Activated CD8-positive, alpha-beta memory T cell treated with anti-CD3 and anti-CD28 coated beads, Interleukin-2, amount 50 U/mL, for 24 hours (primary cell): ENCODE measurements at regions not wholly inside any gene's neighbourhood (a gene's known extent, or its start where the extent isn't known, plus 50 kb on each side); places are given as distances from the start of the nearest gene placed in this dataset.
"Not testable (repeated sequence)": the region's sequence is repeated elsewhere in the genome, so short reads cannot be mapped to it uniquely, and the experiment has no call there.

Experiments used
- DNase-seq: peaks from one replicate; pipeline ENCODE4 v3.0.0-alpha.2; 2020; ENCODE audit errors: extremely low read depth

GRCh38 chr5:124514956-124515355 is 231.5 kb downstream of the ZNF608 start:
- DNase-seq = no peak

- no peak for DNase-seq
These were observed 233.3 kb downstream of the ZNF608 start for GRCh38 chr5:124512952-124513632.

- no peak for DNase-seq
These were observed 234.2 kb downstream of the ZNF608 start for GRCh38 chr5:124512236-124512635.

- DNase-seq = no peak
These were observed 234.6 kb downstream of the ZNF608 start for GRCh38 chr5:124511791-124512190.

GRCh38 chr5:124507688-124508087 is 238.8 kb downstream of the ZNF608 start:
- no peak for DNase-seq

GRCh38 chr5:124504081-124504916 is 242.1 kb downstream of the ZNF608 start:
- DNase-seq = no peak

- DNase-seq = no peak
These were observed 243.9 kb downstream of the ZNF608 start for GRCh38 chr5:124502551-124502950.

GRCh38 chr5:124499818-124500217 is 246.6 kb downstream of the ZNF608 start:
- not testable (repeated sequence) for DNase-seq

GRCh38 chr5:124496968-124497367 is 249.5 kb downstream of the ZNF608 start:
- not testable (repeated sequence) for DNase-seq

GRCh38 chr5:124494540-124495116 is 251.8 kb downstream of the ZNF608 start:
- DNase-seq = no peak

- DNase-seq = no peak
These were observed 253.8 kb downstream of the ZNF608 start for GRCh38 chr5:124492444-124493224.

- not testable (repeated sequence) for DNase-seq
These were observed 256.1 kb downstream of the ZNF608 start for GRCh38 chr5:124490315-124490714.

- DNase-seq = no peak
These were observed 265.0 kb downstream of the ZNF608 start for GRCh38 chr5:124481419-124481818.

- no peak for DNase-seq
These were observed 265.5 kb downstream of the ZNF608 start for GRCh38 chr5:124480964-124481363.

- no peak for DNase-seq
These were observed 266.4 kb downstream of the ZNF608 start for GRCh38 chr5:124480022-124480421.

- no peak for DNase-seq
These were observed 268.2 kb downstream of the ZNF608 start for GRCh38 chr5:124478264-124478663.

GRCh38 chr5:124477577-124477976 is 268.9 kb downstream of the ZNF608 start:
- no peak for DNase-seq

- DNase-seq = no peak
These were observed 269.4 kb downstream of the ZNF608 start for GRCh38 chr5:124477062-124477461.

- DNase-seq = no peak
These were observed 271.8 kb downstream of the ZNF608 start for GRCh38 chr5:124474528-124475215.

GRCh38 chr5:124468671-124469411 is 277.6 kb downstream of the ZNF608 start:
- no peak for DNase-seq

GRCh38 chr5:124467745-124468144 is 278.7 kb downstream of the ZNF608 start:
- no peak for DNase-seq
